Uterus (tissue), 2 donors: ENCODE measurements at regions not wholly inside any gene's neighbourhood (a gene's known extent, or its start where the extent isn't known, plus 50 kb on each side); places are given as distances from the start of the nearest gene placed in this dataset.

Experiments used
- CTCF ChIP-seq, 4 experiments: fragments of 200-600 bp in 2 of 4; fragments of 450-650 bp in 2 of 4; sonication (generic) in 2 of 4; IDR thresholded peaks; one replicate each; pipeline ENCODE4 v1.5.1; 2016 to 2019; ENCODE audit warnings: antibody characterized with exemption in 4 of 4, mild to moderate bottlenecking in 2 of 4, moderate library complexity in 1 of 4
- POLR2A ChIP-seq, 2 donors: fragments of 450-650 bp; IDR thresholded peaks; one replicate each; pipeline ENCODE4 v1.6.1; 2016; ENCODE audit warnings: antibody characterized with exemption in 2 of 2, mild to moderate bottlenecking in 1 of 2, moderate library complexity in 1 of 2

GRCh38 chr15:96501362-96501761 lies 170.9 kb downstream of the NR2F2 start:
- TF ChIP-seq CTCF (IDR thresholded peaks at IDR 0.05) (no peak), POLR2A (IDR thresholded peaks at IDR 0.05) (no peak)
